ENCODE measurements at regions not wholly inside any gene's neighbourhood (a gene's known extent, or its start where the extent isn't known, plus 50 kb on each side); places are given as distances from the start of the nearest gene placed in this dataset.

GRCh38 chr6:137761072-137761471, 106.0 kb upstream of the TNFAIP3 start:
- 71 to 100% methylated on average over 1 of the region's 1 CpG for WGBS, 2 donors (ENCODE audit: low coverage in 1 of 2)
- H3K36me3 ChIP-seq = no peaks in the 10 kb centered on the region
- TF ChIP-seq POLR2A (IDR thresholded peaks at IDR 0.05) (no peak), EP300 (IDR thresholded peaks at IDR 0.05) (no peak), CTCF (IDR thresholded peaks at IDR 0.05) (no peak), POLR2AphosphoS5 (IDR thresholded peaks at IDR 0.05) (no peak)
- H3K27me3 ChIP-seq = no peaks in the 10 kb centered on the region
- ATAC-seq = no peak
- H3K4me1 ChIP-seq = no peaks in the 10 kb centered on the region
- no peaks in the 10 kb centered on the region for H3K9me3 ChIP-seq
- no peak overlapping the region for H3K4me3 ChIP-seq
- no peak overlapping the region for H3K27ac ChIP-seq

- H3K27ac ChIP-seq = no peak overlapping the region
- no peak for ATAC-seq
- no peaks in the 10 kb centered on the region for H3K9me3 ChIP-seq
- H3K4me3 ChIP-seq = no peak overlapping the region
- H3K36me3 ChIP-seq = no peaks in the 10 kb centered on the region
- H3K4me1 ChIP-seq = no peaks in the 10 kb centered on the region
- no peak for TF ChIP-seq POLR2A (IDR thresholded peaks at IDR 0.05)
- TF ChIP-seq POLR2AphosphoS5 (IDR thresholded peaks at IDR 0.05) = no peak
- TF ChIP-seq CTCF (IDR thresholded peaks at IDR 0.05) = no peak
- no peak for TF ChIP-seq EP300 (IDR thresholded peaks at IDR 0.05)
- 44 to 83% methylated on average over 2 of the region's 2 CpGs for WGBS, 2 donors (ENCODE audit: low coverage in 1 of 2)
- H3K27me3 ChIP-seq = no peaks in the 10 kb centered on the region
Measured at GRCh38 chr6:137761487-137761886, 105.6 kb upstream of the TNFAIP3 start.

DNA sequence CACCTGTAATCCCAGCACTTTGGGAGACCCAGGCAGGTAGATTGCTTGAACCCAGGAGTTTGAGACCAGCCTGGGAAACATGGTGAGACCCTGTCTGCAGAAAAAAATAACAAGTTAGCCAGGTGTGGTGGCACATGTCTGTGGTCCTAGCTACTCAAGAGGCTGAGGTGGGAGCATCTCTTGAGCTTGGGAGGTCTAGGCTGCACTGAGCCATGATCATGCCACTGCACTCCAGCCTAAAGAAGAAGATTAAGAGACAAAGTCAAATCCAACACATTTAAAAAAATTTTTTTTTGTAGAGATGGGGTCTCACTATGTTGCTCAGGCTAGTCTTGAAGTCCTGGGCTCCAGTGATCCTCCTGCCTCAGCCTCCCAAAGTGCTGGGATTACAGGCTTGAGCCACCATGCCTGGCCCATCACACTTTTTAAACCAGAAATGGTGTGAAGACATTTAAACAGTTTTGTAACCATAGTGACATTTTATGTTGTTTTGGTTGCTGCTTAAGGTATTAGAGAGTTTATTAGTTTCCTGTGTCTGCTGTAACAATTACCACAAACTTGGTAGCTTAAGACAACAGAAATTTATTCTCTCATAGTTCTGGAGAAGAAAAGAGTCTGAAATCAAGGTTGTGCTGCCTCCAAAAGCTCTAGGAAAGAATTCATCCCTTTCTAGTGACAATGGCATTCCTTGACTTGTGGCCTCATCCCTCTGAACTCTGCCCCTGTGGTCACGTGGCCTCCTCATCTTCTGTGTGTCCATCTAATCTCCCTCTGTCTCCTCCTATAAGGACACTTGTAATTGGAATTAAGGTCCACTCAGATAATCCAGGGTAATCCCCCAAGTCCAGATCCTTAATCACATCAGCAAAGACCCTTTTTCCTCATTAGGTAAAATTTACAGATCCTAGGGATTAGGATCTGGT, 104.6 kb upstream of the TNFAIP3 start:
- no peak for ATAC-seq
- Histone ChIP-seq H3K27ac (no peak overlapping the region), H3K36me3 (no peaks in the 10 kb centered on the region), H3K27me3 (no peaks in the 10 kb centered on the region), H3K4me1 (no peaks in the 10 kb centered on the region), H3K9me3 (peaks cover 0 to 5% (median 0%) of the 10 kb centered on the region in 3 donors), H3K4me3 (no peak overlapping the region)
- TF ChIP-seq EP300 (IDR thresholded peaks at IDR 0.05) (no peak), POLR2A (IDR thresholded peaks at IDR 0.05) (no peak), CTCF (IDR thresholded peaks at IDR 0.05) (no peak), POLR2AphosphoS5 (IDR thresholded peaks at IDR 0.05) (no peak)
- 87% methylated on average over 1 of the region's 1 CpG; no CpG with 5 or more reads in 1 of the 2 donors for WGBS, 2 donors (ENCODE audit: low coverage in 1 of 2)

GRCh38 chr6:137763436-137763835, 103.6 kb upstream of the TNFAIP3 start:
- no peak for ATAC-seq
- 100% methylated on average over 1 of the region's 1 CpG; no CpG with 5 or more reads in 1 of the 2 donors for WGBS, 2 donors (ENCODE audit: low coverage in 1 of 2)
- H3K4me1 ChIP-seq = no peaks in the 10 kb centered on the region
- peaks cover 0 to 11% (median 0%) of the 10 kb centered on the region in 3 donors for H3K9me3 ChIP-seq
- H3K27me3 ChIP-seq = no peaks in the 10 kb centered on the region
- no peaks in the 10 kb centered on the region for H3K36me3 ChIP-seq
- H3K27ac ChIP-seq = no peak overlapping the region
- TF ChIP-seq POLR2A (IDR thresholded peaks at IDR 0.05) (no peak), CTCF (IDR thresholded peaks at IDR 0.05) (no peak), EP300 (IDR thresholded peaks at IDR 0.05) (no peak), POLR2AphosphoS5 (IDR thresholded peaks at IDR 0.05) (no peak)
- H3K4me3 ChIP-seq = no peak overlapping the region

DNA sequence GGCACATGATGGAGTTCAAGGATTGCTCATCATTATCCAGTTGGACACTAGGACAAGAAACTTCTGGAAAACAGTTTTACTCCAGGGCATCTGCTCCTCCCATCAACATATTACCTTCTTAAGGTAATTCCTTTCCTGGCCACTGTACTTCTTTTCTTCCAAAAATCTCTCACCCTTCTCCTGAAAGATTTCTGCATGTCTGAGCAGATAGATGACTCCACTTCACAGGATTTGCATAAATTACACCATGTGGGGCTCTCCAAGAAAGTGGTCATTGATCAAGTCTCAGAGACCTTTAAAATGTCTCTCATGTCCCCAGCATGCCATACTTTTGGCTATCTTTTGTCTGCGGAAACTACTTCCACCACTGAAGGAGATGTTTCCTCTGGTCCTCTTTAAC, 103.2 kb upstream of the TNFAIP3 start:
- H3K27me3 ChIP-seq = no peaks in the 10 kb centered on the region
- no peak overlapping the region for H3K27ac ChIP-seq
- H3K4me1 ChIP-seq = no peaks in the 10 kb centered on the region
- H3K36me3 ChIP-seq = no peaks in the 10 kb centered on the region
- WGBS, 2 donors (ENCODE audit: low coverage in 1 of 2) = 94 to 100% methylated on average over 1 of the region's 1 CpG
- no peak for TF ChIP-seq POLR2A (IDR thresholded peaks at IDR 0.05)
- TF ChIP-seq POLR2AphosphoS5 (IDR thresholded peaks at IDR 0.05) = no peak
- no peak for TF ChIP-seq EP300 (IDR thresholded peaks at IDR 0.05)
- TF ChIP-seq CTCF (IDR thresholded peaks at IDR 0.05) = no peak
- ATAC-seq = no peak
- peaks cover 0 to 11% (median 0%) of the 10 kb centered on the region in 3 donors for H3K9me3 ChIP-seq
- no peak overlapping the region for H3K4me3 ChIP-seq

Data from gastroesophageal sphincter (tissue), 4 donors.